COLO829 (cell line): ENCODE measurements at regions not wholly inside any gene's neighbourhood (a gene's known extent, or its start where the extent isn't known, plus 50 kb on each side); places are given as distances from the start of the nearest gene placed in this dataset.
A peak's percentile ranks its signal among the peaks of the same experiment; 100 is the strongest.

ENCODE experiments used
- DNase-seq: peaks from one replicate; pipeline ENCODE4 v3.0.0; 2012; ENCODE audit warnings: low spot score

DNA sequence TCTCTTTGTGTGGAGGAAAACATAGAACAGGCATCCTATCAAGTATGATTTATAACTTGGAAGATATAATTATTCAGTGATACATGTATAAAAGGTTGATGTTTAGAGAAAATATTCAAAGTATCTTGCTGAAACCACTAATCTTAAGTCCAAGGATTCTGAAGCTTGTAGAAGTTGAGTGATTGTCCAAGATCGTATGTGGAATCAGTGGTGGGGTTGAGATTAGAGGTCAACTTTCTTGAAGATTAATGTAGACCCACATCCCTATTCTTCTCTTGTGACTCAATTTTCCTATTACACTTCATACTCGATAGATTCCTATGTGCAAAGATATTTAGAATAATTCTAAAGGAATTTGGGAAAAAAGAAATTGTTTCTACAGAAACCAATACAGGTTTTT, 1565.9 kb upstream of the ACVR2A start:
- DNase-seq, result no peak

GRCh38 chr2:146271131-146271831, 1573.5 kb upstream of the ACVR2A start:
- DNase-seq, result no peak

DNA sequence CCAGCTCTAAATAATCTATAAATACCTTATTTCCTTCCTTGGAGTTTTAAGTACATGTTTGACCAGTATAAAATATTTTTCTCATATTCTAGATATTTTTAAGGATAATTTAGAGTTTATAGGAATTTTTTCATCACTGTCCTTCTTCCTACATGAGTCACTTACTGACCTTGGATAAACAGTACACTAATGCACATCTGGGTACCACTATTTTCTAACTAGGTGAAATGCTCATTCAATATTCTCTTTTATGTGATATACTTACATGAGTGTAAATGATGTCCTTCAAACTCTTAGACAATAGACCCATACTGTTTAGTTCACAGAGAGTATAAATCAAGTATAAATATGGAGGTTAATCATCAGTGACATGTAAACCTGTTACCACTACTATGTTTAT, 1574.2 kb upstream of the ACVR2A start:
- no peak for DNase-seq

DNA sequence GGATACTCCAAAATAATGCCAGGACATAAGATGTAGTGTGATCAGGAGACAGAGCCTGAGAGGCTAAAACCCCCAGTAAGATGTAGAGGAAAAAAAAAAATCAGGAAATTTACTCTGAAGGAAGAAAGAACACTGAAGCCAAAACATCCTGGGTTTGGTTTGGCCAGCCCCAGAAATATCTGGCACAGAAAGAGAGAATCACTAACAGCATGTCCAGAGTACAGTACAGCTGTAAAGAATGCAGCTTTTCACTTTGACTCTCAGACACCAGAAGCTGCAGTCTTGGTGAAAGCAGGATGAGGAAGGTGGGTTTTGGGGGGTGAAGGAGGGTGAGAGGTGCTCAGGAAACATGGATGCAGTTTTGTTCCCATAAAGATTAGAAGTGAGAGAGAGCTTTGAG, 1577.7 kb upstream of the ACVR2A start:
- no peak for DNase-seq

DNA sequence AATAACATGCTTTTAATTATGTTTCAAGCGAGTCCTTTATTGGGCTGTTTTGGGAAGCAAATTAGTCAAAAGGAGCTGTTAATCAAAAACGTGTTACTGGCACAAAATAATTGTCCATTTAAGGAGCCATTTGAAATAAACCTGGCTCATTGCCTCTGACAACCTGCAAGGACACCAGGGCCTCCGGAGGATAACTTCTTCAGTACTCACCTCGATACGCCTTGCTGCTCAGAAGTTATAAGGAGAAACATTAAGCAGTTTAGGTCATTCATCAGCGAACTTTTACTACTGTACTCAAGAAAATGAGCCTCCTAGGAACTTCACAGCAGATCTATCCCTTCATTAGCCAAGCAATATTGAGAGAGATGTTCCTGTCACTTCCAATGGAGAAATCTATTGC, 1579.2 kb upstream of the ACVR2A start:
- DNase-seq, result no peak

GRCh38 chr2:146262606-146263005, 1582.2 kb upstream of the ACVR2A start:
- DNase-seq, result no peak

DNA sequence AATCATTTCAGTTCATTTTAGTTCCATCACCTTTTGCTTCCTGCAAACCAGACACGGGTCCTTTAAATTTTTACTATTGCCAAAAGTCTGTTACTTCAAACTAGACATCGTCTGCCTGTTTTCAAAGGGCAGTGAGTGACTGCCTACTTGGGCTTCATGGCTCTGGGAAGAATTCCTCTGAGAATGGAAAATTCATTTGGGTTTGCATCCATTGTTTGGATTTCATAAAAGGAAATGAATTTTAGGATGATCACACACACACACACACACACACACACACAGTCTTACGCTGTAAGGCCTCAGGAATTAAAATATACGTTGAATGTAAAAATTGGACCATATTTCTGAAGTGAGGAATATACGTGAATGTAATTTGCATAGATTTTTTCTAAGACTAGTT, 1584.3 kb upstream of the ACVR2A start:
- DNase-seq, result no peak

- no peak for DNase-seq
Measured at GRCh38 chr2:146259816-146260215, 1585.0 kb upstream of the ACVR2A start.

- no peak for DNase-seq
Measured at GRCh38 chr2:146258071-146258470, 1586.8 kb upstream of the ACVR2A start.

GRCh38 chr2:146252119-146252518, 1592.7 kb upstream of the ACVR2A start:
- no peak for DNase-seq

GRCh38 chr2:146251328-146251727, 1593.5 kb upstream of the ACVR2A start:
- no peak for DNase-seq

DNA sequence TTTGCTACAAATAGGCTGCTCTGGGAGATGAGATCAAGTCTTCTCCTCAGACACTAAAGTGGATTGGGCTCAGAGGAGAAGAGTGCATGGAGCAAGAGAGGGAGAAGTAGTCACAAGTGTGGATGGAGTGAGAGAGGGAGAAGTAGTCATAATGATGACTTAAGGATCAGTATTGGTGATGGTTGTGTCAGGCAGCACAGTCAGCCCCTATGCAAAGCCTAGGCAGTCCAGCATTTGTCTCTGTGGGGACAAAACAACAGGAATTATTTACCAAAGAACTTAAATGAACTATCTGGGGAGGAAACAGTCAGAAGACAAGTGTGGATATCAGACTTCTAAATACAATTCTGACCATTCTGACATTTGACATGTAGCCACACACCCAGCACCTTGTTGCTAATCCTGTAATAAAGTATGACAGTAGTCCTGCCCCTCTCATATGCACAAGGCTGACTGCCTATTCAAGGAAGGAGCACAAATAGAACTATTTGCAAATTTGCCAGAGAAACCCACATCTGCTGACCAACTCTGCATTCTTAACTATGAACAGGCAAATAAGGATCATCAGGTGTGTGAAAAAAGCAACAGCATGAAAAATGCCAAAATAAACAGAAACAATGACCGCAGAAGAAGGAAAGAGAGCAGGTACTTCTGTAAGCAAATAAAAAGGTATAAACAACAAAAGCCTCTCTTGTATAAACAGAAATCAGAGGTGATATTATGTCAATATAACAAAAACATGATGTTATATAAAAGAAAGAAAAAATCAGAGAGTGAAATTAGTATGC, 1597.9 kb upstream of the ACVR2A start:
- no peak for DNase-seq

GRCh38 chr2:146246002-146246735, 1598.7 kb upstream of the ACVR2A start:
- DNase-seq, result peak; percentile 9

- DNase-seq, result no peak
Measured at GRCh38 chr2:146244830-146245229, 1600.0 kb upstream of the ACVR2A start.

DNA sequence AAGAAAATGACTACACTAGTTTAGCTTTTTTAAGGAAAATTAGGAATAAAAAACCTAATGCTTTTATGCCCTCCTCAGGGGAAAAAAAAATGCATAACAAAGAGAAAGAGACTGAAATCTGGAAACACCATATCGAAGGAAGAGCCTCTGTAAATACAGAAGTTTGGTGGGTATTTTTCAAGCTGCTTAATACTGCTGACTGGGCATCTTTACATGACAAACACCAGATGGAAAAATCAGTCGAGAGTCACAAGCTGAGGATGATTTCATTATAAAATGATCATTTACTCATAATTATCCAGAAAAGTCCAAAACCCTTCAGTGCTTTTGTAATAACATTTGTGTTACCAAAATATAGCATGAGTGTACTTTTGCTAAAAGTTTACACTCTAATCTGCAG, 1600.7 kb upstream of the ACVR2A start:
- no peak for DNase-seq

- no peak for DNase-seq
Measured at GRCh38 chr2:146241023-146241422, 1603.8 kb upstream of the ACVR2A start.

- no peak for DNase-seq
Measured at GRCh38 chr2:146240391-146240790, 1604.4 kb upstream of the ACVR2A start.

GRCh38 chr2:146239392-146240135, 1605.3 kb upstream of the ACVR2A start:
- DNase-seq, result no peak

DNA sequence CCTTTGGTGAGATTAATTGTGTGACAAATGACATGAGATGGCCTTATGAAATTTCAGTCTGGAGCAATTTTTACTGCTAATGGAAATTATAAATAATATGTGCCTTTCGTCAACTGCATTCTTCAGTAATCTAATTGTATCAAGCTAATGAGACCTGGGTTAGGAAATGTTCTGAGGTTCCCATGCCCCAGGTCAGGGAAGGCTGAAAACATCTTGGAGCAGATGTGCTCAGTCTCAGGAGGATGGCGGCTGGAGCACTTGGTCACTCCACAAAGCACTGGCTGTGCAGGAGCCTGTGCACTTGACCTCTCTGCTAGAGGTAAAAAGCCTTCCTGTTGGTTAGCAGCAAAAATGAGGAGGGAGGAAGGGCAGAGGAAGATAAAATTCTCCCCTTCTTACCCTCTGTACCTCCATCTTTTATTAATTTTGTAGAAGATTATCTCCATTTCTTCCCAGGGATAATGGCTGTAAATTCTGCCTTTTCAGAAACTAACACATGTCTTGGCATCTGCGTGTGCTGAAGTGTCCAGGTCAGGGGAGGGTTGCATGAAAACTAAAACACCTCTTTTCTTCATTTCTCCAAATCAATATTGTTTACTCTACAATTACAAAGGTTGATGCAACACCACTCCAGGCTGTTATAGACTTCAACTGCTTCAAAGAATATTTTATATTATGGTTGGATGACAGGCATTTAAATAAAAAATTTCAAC, 1606.4 kb upstream of the ACVR2A start:
- no peak for DNase-seq

DNA sequence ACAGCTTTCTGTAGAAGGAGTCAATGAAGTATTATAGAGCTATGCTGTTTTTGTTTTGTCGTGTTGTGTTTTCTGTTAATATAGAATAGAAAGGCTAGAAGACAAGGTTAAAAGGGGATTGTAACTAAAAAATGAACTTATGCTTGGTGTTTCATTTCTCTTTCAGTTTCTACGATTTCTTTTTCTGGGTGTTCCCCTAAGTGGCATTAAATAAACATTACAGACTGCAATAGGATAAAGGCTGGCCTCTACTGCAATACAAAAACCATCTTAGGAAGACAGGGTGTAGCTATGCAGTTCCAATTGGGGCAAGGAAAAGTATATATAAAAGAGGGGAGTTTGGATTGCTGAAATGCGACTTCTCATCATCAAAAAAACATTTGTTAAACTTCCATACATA, 1609.7 kb upstream of the ACVR2A start:
- no peak for DNase-seq

DNA sequence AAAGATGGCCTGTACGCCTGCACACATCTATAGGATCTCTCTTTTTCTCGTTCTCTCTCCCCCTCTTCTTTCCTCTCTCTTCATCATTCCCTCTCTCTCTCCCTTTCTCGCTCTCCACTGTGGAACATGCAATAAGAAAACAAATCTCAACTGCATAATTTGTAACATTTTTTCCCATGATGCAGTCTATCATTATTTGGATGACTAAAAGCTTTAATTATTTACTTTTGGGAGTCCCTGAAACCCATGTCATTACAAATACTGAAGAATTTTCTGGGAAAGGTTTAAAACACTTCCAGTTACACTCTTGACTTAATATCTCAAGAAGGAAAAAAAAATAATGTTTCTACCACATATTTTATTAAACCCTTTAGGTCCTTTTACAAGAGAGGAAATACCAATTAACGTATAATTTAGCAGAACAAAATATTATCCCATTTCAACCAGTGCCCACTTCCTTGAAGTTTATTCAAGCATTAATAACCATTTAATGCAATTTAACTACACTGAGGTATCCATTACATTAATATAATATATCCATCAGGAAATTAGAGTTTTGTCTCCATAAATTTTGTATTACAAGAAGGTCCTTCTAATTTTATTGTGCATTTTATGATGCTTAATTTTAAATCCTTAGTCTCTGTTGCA, 1615.2 kb upstream of the ACVR2A start:
- DNase-seq, result no peak
